GM18511 (cell line): ENCODE measurements at regions not wholly inside any gene's neighbourhood (a gene's known extent, or its start where the extent isn't known, plus 50 kb on each side); places are given as distances from the start of the nearest gene placed in this dataset.
A peak's percentile ranks its signal among the peaks of the same experiment; 100 is the strongest.

Experiments used
- ATAC-seq: cut with Tn5 transposase; IDR thresholded peaks from one replicate; pipeline ENCODE4 v1.9.1; 2021; ENCODE audit warnings: mild to moderate bottlenecking, moderate library complexity; ENCODE audit not compliant: unreplicated experiment

DNA sequence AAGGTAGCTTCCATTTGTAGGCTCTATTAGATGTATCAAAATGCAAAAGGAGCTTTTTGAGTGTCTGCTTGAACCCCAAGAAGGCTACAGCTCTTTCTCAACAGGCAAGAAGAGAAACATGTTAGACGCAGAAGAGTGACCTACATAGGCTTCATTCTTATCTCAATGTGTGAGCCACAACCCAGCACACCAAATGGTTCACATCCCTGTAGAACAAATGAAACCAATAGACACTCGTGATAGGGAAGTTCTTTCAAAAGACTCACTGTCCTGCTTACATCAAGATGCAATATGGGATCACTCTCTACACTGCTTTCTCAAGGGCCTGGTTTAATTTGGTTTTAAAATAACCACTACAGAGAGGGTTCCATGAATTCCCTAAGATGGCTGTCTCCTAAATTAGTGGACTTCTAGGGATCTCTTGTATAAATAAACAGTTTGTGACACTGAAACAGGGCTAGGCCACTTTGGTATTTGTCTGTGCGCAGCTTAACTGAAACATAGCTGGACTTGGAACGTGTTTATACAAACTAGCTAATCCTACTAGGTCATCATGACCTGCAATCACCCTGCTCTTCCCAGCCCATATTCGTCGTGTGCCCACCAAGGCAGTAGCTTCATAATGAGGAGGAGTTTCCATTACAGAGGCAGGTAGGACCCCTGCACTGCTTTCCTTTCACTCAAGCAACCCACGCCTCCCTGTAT lies 225.4 kb upstream of the PREP start:
- no peak for ATAC-seq

DNA sequence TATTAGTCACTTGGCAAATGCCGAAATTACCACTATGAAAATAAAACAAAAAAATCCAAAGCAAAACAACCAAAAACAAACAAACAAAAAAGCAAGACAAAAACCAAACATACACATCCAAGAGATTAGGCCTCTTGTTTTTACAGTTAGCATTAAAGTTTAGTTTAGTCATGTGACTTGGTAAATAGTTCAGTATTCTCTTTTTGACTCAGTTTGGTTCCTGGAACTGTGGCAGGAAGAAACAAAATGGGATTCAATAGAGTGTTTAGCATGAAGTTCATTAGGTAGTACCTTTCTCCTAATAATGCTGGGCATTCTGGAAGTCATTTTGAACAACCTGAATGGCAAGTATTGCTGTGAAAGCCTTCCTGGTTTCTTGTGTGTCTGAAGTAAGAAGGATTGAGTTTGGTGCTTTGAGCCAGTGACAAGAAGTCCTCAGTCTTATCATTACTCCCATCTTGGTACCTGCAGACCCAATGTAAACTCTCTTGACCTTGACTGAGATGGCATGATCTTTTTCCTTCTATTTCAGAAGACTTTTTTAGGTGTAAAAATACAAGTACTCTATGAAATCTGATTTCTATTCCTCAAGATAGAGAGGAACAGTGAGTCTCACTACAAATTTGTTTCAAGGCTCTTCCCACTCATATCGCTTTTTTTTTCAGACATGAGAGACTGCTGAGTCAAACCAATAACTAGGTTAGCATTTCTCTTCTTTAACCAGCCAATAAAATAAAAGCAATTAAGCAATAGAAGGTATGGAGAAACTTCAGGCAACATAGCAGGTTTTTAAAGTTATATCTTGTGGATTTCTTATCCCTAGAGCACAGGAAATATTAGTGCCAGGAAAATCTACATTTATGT lies 223.6 kb upstream of the PREP start:
- no peak for ATAC-seq

DNA sequence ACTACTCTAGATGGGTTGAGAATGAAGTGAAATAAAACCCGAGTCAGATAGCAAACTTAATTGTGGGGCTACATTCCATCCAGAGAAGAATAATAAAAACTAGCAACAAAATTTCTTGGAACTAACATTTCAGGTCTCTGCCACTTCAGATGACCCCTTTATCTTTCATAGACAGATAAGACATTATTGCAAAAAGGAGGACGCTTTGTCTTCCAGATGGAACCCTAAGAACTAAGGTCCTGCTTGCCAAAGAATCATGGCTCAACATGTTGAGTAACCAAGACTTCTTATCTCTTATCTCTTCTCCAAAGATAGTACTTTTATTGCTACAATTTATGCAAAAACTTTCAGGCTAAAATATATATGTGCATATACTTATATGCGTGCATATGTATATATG lies 221.1 kb upstream of the PREP start:
- no peak for ATAC-seq

DNA sequence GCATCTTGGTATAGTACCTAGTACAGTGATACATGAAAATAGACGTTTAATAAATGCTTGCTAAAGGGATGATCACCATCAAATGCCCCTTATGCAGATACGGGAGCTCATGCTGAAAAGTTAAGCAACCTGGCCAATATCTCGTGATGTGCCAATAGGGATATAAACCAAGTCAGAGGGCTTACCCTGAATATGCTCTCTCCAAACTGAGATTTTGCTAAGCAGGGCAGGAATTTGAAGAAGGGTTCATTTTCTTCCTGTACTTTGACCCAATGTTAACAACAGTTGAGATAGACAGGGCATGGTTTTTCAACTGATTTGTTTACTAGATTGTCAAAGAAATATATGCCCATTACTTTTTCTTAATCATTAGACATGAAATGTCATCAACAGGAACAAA lies 219.3 kb upstream of the PREP start:
- ATAC-seq = no peak

- ATAC-seq = no peak
Observed at GRCh38 chr6:105621564-105622175, 218.8 kb upstream of the PREP start.

DNA sequence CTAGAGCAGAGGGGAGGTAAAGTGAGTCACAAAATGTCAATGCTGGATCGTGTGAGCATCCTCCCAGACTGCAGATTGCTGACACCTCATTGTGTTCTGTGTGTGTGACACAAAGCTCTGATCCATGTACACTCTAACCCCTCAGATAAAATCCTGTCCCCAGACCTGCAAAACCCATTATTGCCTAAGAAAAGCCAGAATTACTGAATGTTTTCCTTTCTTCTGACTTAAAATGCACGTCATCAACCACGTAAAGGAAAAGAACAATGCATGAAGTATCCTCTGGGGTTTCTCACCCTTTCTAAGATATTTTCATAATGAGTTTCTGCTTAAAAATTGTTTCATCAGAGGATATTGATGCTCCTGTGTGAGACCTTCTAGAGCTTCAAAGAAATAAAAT lies 218.0 kb upstream of the PREP start:
- no peak for ATAC-seq

- ATAC-seq = no peak
Observed at GRCh38 chr6:105619971-105620741, 217.3 kb upstream of the PREP start.

DNA sequence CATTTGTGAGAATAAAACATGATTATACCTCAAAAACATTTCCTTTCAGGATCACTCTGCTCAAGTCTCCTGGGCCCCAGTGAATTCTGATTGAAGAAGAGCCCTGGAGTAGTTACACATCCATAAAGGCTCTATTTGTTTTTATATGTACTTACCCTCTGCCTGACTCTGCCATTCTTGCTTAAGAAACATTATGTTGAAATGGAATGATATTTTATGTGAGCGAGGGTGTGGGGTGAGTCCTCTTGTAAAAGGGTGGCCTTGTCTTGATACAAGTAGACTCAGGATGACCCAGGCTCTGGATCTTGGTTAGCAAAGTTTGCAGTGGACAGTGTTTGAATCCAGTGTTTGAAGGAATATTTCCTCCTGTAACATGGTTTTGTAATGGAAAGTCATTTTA lies 215.4 kb upstream of the PREP start:
- no peak for ATAC-seq

GRCh38 chr6:105616521-105616920 lies 213.6 kb upstream of the PREP start:
- ATAC-seq = no peak

- no peak for ATAC-seq
Observed at GRCh38 chr6:105611606-105612005, 208.7 kb upstream of the PREP start.

GRCh38 chr6:105609375-105609991 lies 206.6 kb upstream of the PREP start:
- no peak for ATAC-seq

- no peak for ATAC-seq
Observed at GRCh38 chr6:105608711-105609374, 206.0 kb upstream of the PREP start.

DNA sequence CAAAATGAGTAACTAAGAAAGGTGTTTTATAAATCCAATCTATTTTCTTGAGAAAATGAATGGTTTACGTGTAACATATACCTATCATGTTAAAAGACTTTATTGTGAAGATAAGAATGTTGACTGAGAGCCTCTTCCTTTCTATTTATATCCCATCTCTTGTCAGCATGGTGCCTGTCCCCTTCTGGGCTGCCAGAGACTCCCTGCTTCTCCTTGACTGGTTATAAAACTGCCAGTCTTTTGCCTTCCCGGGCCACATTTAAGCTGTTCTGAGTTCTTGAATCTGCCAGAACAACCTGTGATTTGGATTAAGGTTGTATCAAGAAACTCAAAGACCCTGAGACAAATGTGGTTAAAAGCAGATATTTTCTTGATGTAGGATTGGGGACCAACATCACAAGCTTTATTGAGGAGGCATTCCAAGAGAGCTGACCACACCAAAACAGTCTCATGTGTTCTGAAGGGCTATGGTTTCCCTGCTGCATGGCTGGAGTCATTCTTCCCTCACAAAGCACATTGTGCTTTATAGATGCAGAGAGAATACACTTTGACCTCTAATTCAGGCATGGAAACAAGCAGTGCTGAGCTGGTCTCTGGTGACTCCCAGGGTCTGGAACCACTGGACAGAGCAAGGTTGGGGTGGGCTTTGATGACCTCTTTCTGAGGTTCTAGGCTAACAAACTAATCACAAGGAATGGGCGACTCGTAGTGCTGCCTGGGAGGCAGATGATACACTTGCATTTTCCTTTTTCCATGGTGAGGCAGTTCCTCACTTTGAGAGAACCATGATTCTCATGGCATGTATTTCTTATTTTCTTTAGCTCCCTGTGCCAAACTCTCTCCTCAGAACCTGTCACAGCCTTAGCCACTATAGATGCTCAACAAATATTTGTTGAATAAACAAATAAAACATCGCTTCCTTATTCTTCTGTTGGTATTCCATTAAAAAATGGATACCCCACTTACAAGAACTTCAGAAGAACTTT lies 205.0 kb upstream of the PREP start:
- ATAC-seq = no peak

DNA sequence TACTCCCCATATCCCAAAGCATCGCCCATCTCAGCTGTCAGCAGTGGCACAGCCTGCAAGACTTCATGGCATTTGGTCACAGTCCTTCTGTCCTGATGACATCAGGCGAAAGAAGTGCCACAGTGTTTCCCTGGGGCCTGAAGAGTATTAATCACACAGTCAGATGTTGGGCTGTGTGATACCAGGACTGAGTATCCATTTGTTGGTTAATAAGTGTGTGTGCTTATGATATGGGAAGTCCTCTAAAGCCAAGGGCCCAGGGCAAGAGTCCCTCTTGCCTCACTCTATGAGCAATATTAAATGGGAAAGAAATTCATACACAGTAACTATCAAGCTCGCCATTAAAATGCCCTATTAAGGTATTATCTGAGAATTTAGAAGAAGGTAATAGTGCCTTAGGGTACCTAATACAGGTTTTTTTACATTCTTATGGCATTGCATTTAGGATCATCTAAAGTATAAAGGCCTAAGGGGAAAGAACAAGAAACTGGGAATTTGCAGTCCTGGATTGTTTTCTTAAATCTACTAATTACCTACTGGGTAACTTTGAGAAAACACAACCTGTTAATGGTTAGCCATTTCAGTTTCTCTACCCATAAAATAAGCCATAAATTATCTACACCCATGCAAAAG lies 204.1 kb upstream of the PREP start:
- ATAC-seq = no peak

DNA sequence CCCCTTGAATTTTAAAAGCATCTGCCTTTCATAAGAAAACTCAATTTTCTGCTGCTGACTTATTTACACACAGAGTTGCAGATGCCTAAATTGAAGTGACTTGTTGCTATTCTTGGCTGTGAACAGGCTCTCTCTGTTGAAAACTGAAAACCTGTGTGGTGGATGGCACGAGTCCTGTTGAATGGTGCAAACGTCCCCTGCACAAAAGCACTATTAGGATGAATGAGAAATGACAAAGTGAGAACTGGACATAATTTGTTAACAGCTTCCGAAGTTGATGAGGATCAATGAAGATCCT lies 201.7 kb upstream of the PREP start:
- ATAC-seq = no peak

- no peak for ATAC-seq
Observed at GRCh38 chr6:105603788-105604586, 201.1 kb upstream of the PREP start.

DNA sequence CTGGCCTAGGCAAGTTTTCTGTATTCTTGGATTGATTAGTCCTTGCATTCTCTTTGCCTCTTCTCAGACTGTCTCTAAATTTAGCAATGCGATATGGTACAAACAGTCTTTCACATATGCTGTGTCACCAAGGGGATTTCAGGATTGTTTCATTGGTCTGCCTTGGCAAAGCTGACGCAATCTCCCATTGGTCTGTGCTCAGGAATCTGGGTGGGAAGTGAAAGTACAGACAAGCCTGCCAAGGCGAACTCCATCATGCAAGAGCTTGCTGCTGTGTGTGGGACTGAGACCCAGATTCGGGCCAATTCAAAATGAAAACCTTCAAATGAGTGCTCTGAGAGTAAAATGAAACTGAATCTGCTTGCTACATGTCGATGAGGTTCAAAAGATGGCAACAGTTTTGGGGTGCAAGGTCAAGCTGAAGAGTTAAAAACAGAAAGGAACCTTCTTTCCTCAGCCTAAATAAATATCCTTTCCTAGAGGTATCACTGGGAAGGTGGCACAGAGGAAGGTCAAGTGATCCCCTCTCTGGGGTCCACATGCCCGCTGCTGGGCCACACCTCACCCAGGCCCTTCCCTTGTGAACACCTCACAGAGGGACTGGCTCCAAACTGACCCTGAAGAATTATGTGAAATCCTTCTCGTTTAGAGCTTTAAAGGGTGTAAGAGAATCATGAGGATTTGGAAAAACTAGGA lies 198.8 kb upstream of the PREP start:
- ATAC-seq = peak; percentile 89
